GM18907 (cell line): ENCODE measurements at regions not wholly inside any gene's neighbourhood (a gene's known extent, or its start where the extent isn't known, plus 50 kb on each side); places are given as distances from the start of the nearest gene placed in this dataset.

Experiments used
- ATAC-seq: cut with Tn5 transposase; IDR thresholded peaks from one replicate; pipeline ENCODE4 v1.9.1; 2021; ENCODE audit warnings: mild to moderate bottlenecking, moderate library complexity; ENCODE audit not compliant: unreplicated experiment

GRCh38 chr6:147752689-147753403, 244.4 kb downstream of the SAMD5 start:
- no peak for ATAC-seq

GRCh38 chr6:147755999-147756398, 247.5 kb downstream of the SAMD5 start:
- no peak for ATAC-seq

GRCh38 chr6:147756891-147757290, 248.4 kb downstream of the SAMD5 start:
- no peak for ATAC-seq

- ATAC-seq: no peak
These were observed 248.8 kb downstream of the SAMD5 start for GRCh38 chr6:147757291-147757690.

GRCh38 chr6:147758303-147758702, 249.8 kb downstream of the SAMD5 start:
- ATAC-seq: no peak

GRCh38 chr6:147759093-147759492, 250.6 kb downstream of the SAMD5 start:
- ATAC-seq: no peak

- no peak for ATAC-seq
These were observed 251.0 kb downstream of the SAMD5 start for GRCh38 chr6:147759536-147759935.

GRCh38 chr6:147765541-147765940, 257.1 kb downstream of the SAMD5 start:
- ATAC-seq: no peak

GRCh38 chr6:147768969-147769368, 260.5 kb downstream of the SAMD5 start:
- ATAC-seq: no peak

GRCh38 chr6:147769496-147770087, 261.1 kb downstream of the SAMD5 start:
- ATAC-seq: no peak

GRCh38 chr6:147770221-147770620, 261.7 kb downstream of the SAMD5 start:
- ATAC-seq: no peak

GRCh38 chr6:147772724-147773123, 264.2 kb downstream of the SAMD5 start:
- no peak for ATAC-seq

- ATAC-seq: no peak
These were observed 266.4 kb downstream of the SAMD5 start for GRCh38 chr6:147774856-147775255.

- no peak for ATAC-seq
These were observed 268.2 kb downstream of the SAMD5 start for GRCh38 chr6:147776631-147777213.

- ATAC-seq: no peak
These were observed 271.1 kb downstream of the SAMD5 start for GRCh38 chr6:147779624-147780023.

GRCh38 chr6:147782302-147782701, 273.8 kb downstream of the SAMD5 start:
- ATAC-seq: no peak

GRCh38 chr6:147784371-147784770, 275.9 kb downstream of the SAMD5 start:
- no peak for ATAC-seq

- no peak for ATAC-seq
These were observed 278.9 kb downstream of the SAMD5 start for GRCh38 chr6:147787417-147787816.

- no peak for ATAC-seq
These were observed 281.0 kb downstream of the SAMD5 start for GRCh38 chr6:147789430-147789947.

- ATAC-seq: no peak
These were observed 285.6 kb downstream of the SAMD5 start for GRCh38 chr6:147793871-147794643.

- ATAC-seq: no peak
These were observed 294.0 kb downstream of the SAMD5 start for GRCh38 chr6:147802459-147802858.
